ENCODE measurements at regions not wholly inside any gene's neighbourhood (a gene's known extent, or its start where the extent isn't known, plus 50 kb on each side); places are given as distances from the start of the nearest gene placed in this dataset.

GRCh38 chr2:16249246-16250055 is 309.1 kb downstream of the MYCN start:
- TF ChIP-seq CTCF (IDR thresholded peaks at IDR 0.05; ENCODE audit: insufficient read depth, low read depth, low read length, missing control alignments) = no peak
- H3K4me3 ChIP-seq (ENCODE audit: low read length) = no peak overlapping the region
- DNase-seq (ENCODE audit: low read depth) = no peak

- H3K4me3 ChIP-seq (ENCODE audit: low read length) = no peak overlapping the region
- no peak for DNase-seq (ENCODE audit: low read depth)
- no peak for TF ChIP-seq CTCF (IDR thresholded peaks at IDR 0.05; ENCODE audit: insufficient read depth, low read depth, low read length, missing control alignments)
Measured at GRCh38 chr2:16248571-16249105, 308.3 kb downstream of the MYCN start.

- H3K4me3 ChIP-seq (ENCODE audit: low read length) = no peak overlapping the region
- TF ChIP-seq CTCF (IDR thresholded peaks at IDR 0.05; ENCODE audit: insufficient read depth, low read depth, low read length, missing control alignments) = no peak
- no peak for DNase-seq (ENCODE audit: low read depth)
Measured at GRCh38 chr2:16247326-16248122, 307.2 kb downstream of the MYCN start.

GRCh38 chr2:16246911-16247310 is 306.6 kb downstream of the MYCN start:
- H3K4me3 ChIP-seq (ENCODE audit: low read length) = no peak overlapping the region
- no peak for DNase-seq (ENCODE audit: low read depth)
- no peak for TF ChIP-seq CTCF (IDR thresholded peaks at IDR 0.05; ENCODE audit: insufficient read depth, low read depth, low read length, missing control alignments)

- DNase-seq (ENCODE audit: low read depth) = no peak
- TF ChIP-seq CTCF (IDR thresholded peaks at IDR 0.05; ENCODE audit: insufficient read depth, low read depth, low read length, missing control alignments) = no peak
- H3K4me3 ChIP-seq (ENCODE audit: low read length) = no peak overlapping the region
Measured at GRCh38 chr2:16246281-16246850, 306.0 kb downstream of the MYCN start.

- H3K4me3 ChIP-seq (ENCODE audit: low read length) = no peak overlapping the region
- DNase-seq (ENCODE audit: low read depth) = no peak
- no peak for TF ChIP-seq CTCF (IDR thresholded peaks at IDR 0.05; ENCODE audit: insufficient read depth, low read depth, low read length, missing control alignments)
Measured at GRCh38 chr2:16245481-16246054, 305.2 kb downstream of the MYCN start.

Data from epithelial cell of esophagus (primary cell).